ENCODE measurements at regions not wholly inside any gene's neighbourhood (a gene's known extent, or its start where the extent isn't known, plus 50 kb on each side); places are given as distances from the start of the nearest gene placed in this dataset.

DNA sequence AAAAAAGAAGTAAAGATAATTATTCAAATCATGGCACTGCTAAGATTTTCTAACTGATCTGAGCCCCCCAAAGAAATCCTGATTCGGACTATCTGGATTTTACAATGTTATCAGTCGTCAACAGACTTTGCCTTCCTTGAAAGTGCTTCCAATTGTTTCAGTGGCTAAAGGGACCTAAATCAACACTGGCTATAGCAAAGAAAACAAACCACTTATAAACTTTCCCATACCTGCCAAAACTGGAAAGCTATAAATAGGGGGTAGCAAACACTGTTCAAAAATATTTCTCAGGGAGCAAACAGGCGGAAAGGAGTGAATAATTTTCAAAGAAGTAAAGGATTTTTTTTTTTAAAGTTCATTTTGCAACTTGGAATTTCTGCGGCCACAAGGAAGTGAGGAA is 105.6 kb upstream of the LIFR start:
- no peak for TF ChIP-seq GTF2F1 (IDR thresholded peaks at IDR 0.05; ENCODE audit: borderline replicate concordance, low read depth, low read length)
- TF ChIP-seq, protein P1, sequence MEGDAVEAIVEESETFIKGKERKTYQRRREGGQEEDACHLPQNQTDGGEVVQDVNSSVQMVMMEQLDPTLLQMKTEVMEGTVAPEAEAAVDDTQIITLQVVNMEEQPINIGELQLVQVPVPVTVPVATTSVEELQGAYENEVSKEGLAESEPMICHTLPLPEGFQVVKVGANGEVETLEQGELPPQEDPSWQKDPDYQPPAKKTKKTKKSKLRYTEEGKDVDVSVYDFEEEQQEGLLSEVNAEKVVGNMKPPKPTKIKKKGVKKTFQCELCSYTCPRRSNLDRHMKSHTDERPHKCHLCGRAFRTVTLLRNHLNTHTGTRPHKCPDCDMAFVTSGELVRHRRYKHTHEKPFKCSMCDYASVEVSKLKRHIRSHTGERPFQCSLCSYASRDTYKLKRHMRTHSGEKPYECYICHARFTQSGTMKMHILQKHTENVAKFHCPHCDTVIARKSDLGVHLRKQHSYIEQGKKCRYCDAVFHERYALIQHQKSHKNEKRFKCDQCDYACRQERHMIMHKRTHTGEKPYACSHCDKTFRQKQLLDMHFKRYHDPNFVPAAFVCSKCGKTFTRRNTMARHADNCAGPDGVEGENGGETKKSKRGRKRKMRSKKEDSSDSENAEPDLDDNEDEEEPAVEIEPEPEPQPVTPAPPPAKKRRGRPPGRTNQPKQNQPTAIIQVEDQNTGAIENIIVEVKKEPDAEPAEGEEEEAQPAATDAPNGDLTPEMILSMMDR (IDR thresholded peaks at IDR 0.05; ENCODE audit: control extremely low read depth in 1 of 3, insufficient read depth in 1 of 3, low read depth in 1 of 3, low read length in 3 of 3) = no peak
- TF ChIP-seq HDAC2 (IDR thresholded peaks at IDR 0.05; ENCODE audit: borderline replicate concordance in 1 of 2, low read depth in 2 of 2, low read length in 2 of 2) = no peak
- TF ChIP-seq SP1 (IDR thresholded peaks at IDR 0.05; ENCODE audit: low read depth, low read length) = no peak
- no peak for TF ChIP-seq EZH2 (IDR thresholded peaks at IDR 0.05; ENCODE audit: low read depth, low read length, severe bottlenecking)
- no peak for TF ChIP-seq FOSL1 (IDR thresholded peaks at IDR 0.05; ENCODE audit: insufficient read depth, low read depth, low read length)
- no peak for TF ChIP-seq CHD1 (IDR thresholded peaks at IDR 0.05; ENCODE audit: low read depth, low read length)
- no peak for TF ChIP-seq TEAD4 (IDR thresholded peaks at IDR 0.05; ENCODE audit: low read depth, low read length)
- no peak for TF ChIP-seq NRF1 (IDR thresholded peaks at IDR 0.05; ENCODE audit: low read depth, low read length)
- no peak for TF ChIP-seq ZNF274 (IDR thresholded peaks at IDR 0.05; ENCODE audit: borderline replicate concordance, extremely low read depth, low read length)
- TF ChIP-seq YY1 (IDR thresholded peaks at IDR 0.05; ENCODE audit: low read depth, low read length) = no peak

Data from H1 (cell line).